Naive thymus-derived CD4-positive, alpha-beta T cell (primary cell): ENCODE measurements at regions not wholly inside any gene's neighbourhood (a gene's known extent, or its start where the extent isn't known, plus 50 kb on each side); places are given as distances from the start of the nearest gene placed in this dataset.

Experiments used
- ATAC-seq: fragments of 150-1000 bp; cut with Tn5 transposase; 2 replicates; pipeline ENCODE4 v1.10.0; 2021; ENCODE audit warnings: mild to moderate bottlenecking, moderate library complexity
- CTCF ChIA-PET: fragments of 350-600 bp; sonication (Branson Sonifier 250); formaldehyde crosslinking; loops from one replicate; lab custom pipeline; 2021; ENCODE audit warnings: antibody characterized with exemption; lab: Charles Lee
- POLR2A ChIA-PET: fragments of 350-600 bp; sonication (Branson Sonifier 250); formaldehyde crosslinking; loops from one replicate; lab custom pipeline; 2021; ENCODE audit warnings: antibody characterized with exemption, inconsistent platforms; lab: Charles Lee
- DNase-seq, 9 donors: peaks; one replicate each; pipeline versions ENCODE4 v3.0.0 to v3.0.0-alpha.2; 2020 to 2022; ENCODE audit warnings: mixed read lengths in 1 of 9
- H3K27ac ChIP-seq: one replicate; pipeline ENCODE4 v1.7.0; 2013; ENCODE audit warnings: mild to moderate bottlenecking, low read depth, low read length, moderate library complexity
- H3K27me3 ChIP-seq, 2 donors: one replicate each; pipeline ENCODE4 v1.7.0; 2013; ENCODE audit warnings: low read length in 2 of 2, mild to moderate bottlenecking in 2 of 2, moderate library complexity in 2 of 2; ENCODE audit not compliant: control insufficient read depth in 2 of 2, insufficient read depth in 2 of 2
- H3K36me3 ChIP-seq, 3 experiments: 1 replicate in 2 of 3; 2 replicates in 1 of 3; pipeline ENCODE4 v1.7.0; 2013; ENCODE audit warnings: low read length in 3 of 3, mild to moderate bottlenecking in 3 of 3, moderate library complexity in 1 of 3; ENCODE audit not compliant: insufficient read depth in 3 of 3, control insufficient read depth in 2 of 3
- H3K4me1 ChIP-seq, 2 donors: one replicate each; pipeline ENCODE4 v1.7.0; 2013; ENCODE audit warnings: low read length in 2 of 2, mild to moderate bottlenecking in 2 of 2, moderate library complexity in 1 of 2; ENCODE audit not compliant: control insufficient read depth in 2 of 2, insufficient read depth in 2 of 2
- H3K4me3 ChIP-seq: 2 replicates; pipeline ENCODE4 v1.7.0; 2013; ENCODE audit warnings: mild to moderate bottlenecking, low read length
- H3K9me3 ChIP-seq, 3 experiments: 1 replicate in 2 of 3; 2 replicates in 1 of 3; pipeline ENCODE4 v1.7.0; 2013; ENCODE audit warnings: low read length in 3 of 3; ENCODE audit not compliant: control insufficient read depth in 2 of 3
- H3K27ac Mint-ChIP-seq, 9 donors: one replicate each; pipeline ENCODE4 v1.8.0; 2020 to 2022; ENCODE audit warnings: mixed read lengths in 9 of 9, mild to moderate bottlenecking in 8 of 9, moderate library complexity in 5 of 9, inconsistent platforms in 2 of 9
- H3K27me3 Mint-ChIP-seq, 5 donors: one replicate each; pipeline ENCODE4 v1.8.0; 2021 to 2022; ENCODE audit warnings: mixed read lengths in 5 of 5, mild to moderate bottlenecking in 1 of 5
- H3K36me3 Mint-ChIP-seq, 5 donors: one replicate each; pipeline ENCODE4 v1.8.0; 2020 to 2022; ENCODE audit warnings: mixed read lengths in 5 of 5, mild to moderate bottlenecking in 3 of 5, inconsistent platforms in 1 of 5
- H3K4me1 Mint-ChIP-seq, 7 donors: one replicate each; pipeline ENCODE4 v1.8.0; 2020 to 2022; ENCODE audit warnings: mixed read lengths in 7 of 7, mild to moderate bottlenecking in 3 of 7, inconsistent platforms in 1 of 7
- H3K4me3 Mint-ChIP-seq, 10 donors: one replicate each; pipeline ENCODE4 v1.8.0; 2020 to 2022; ENCODE audit warnings: mild to moderate bottlenecking in 10 of 10, mixed read lengths in 10 of 10, moderate library complexity in 6 of 10, inconsistent platforms in 2 of 10
- H3K9me3 Mint-ChIP-seq, 11 donors: one replicate each; pipeline ENCODE4 v1.8.0; 2020 to 2022; ENCODE audit warnings: mixed read lengths in 11 of 11, mild to moderate bottlenecking in 4 of 11, inconsistent platforms in 1 of 11, moderate library complexity in 1 of 11
- intact Hi-C, 2 donors: fragments of 100-400 bp; cut with micrococcal nuclease; formaldehyde crosslinking; loops; one replicate each; pipeline ENCODE4 v1.15.1; 2023

- ChIA-PET CTCF (interaction anchor here (0.6 kb wide), 1 partner anchor 860 kb away, joined by 3 read pairs; no protein-coding TSS in a partner anchor), POLR2A (no interaction called here)
- intact Hi-C loops = no loop called here
- Histone ChIP-seq H3K36me3 (no peaks in the 10 kb centered on the region), H3K4me1 (no peaks in the 10 kb centered on the region), H3K4me3 (no peak overlapping the region), H3K27ac (no peak overlapping the region), H3K27me3 (no peaks in the 10 kb centered on the region), H3K9me3 (no peaks in the 10 kb centered on the region)
- no peaks in the 10 kb centered on the region for H3K27me3 Mint-ChIP-seq
- ATAC-seq (no peak), DNase-seq (no peak)
- H3K4me1 Mint-ChIP-seq = peaks cover 0 to 5% (median 0%) of the 10 kb centered on the region in 7 donors
- H3K27ac Mint-ChIP-seq = no peak overlapping the region
- no peaks in the 10 kb centered on the region for H3K9me3 Mint-ChIP-seq
- no peaks in the 10 kb centered on the region for H3K36me3 Mint-ChIP-seq
- no peak overlapping the region for H3K4me3 Mint-ChIP-seq
Measured at GRCh38 chr20:24797745-24798655, 151.1 kb upstream of the CST7 start.

GRCh38 chr20:24798930-24799705 is 150.0 kb upstream of the CST7 start:
- CTCF ChIA-PET = no interaction called here
- no peaks in the 10 kb centered on the region for H3K9me3 Mint-ChIP-seq

GRCh38 chr20:24799971-24800580 is 149.0 kb upstream of the CST7 start:
- POLR2A ChIA-PET = no interaction called here
- intact Hi-C loops = no loop called here
- no peak for ATAC-seq

More at GRCh38 chr20:24798930-24799705, 150.0 kb upstream of the CST7 start:
- Histone ChIP-seq H3K9me3 (no peaks in the 10 kb centered on the region), H3K4me3 (no peak overlapping the region), H3K36me3 (no peaks in the 10 kb centered on the region), H3K4me1 (no peaks in the 10 kb centered on the region), H3K27ac (no peak overlapping the region), H3K27me3 (no peaks in the 10 kb centered on the region)
- no peaks in the 10 kb centered on the region for H3K27me3 Mint-ChIP-seq
- POLR2A ChIA-PET = no interaction called here
- DNase-seq = no peak
- no peak for ATAC-seq
- intact Hi-C loops = no loop called here
- H3K4me1 Mint-ChIP-seq = peaks cover 0 to 5% (median 0%) of the 10 kb centered on the region in 7 donors
- H3K4me3 Mint-ChIP-seq = no peak overlapping the region
- no peaks in the 10 kb centered on the region for H3K36me3 Mint-ChIP-seq
- no peak overlapping the region for H3K27ac Mint-ChIP-seq

GRCh38 chr20:24802286-24802820 is 146.7 kb upstream of the CST7 start:
- Histone ChIP-seq H3K4me3 (no peak overlapping the region), H3K27ac (no peak overlapping the region), H3K9me3 (no peaks in the 10 kb centered on the region), H3K27me3 (no peaks in the 10 kb centered on the region), H3K36me3 (no peaks in the 10 kb centered on the region), H3K4me1 (no peaks in the 10 kb centered on the region)
- intact Hi-C loops = no loop called here
- H3K4me3 Mint-ChIP-seq = no peak overlapping the region
- ATAC-seq = no peak
- H3K4me1 Mint-ChIP-seq = no peaks in the 10 kb centered on the region
- no peaks in the 10 kb centered on the region for H3K36me3 Mint-ChIP-seq
- no peak overlapping the region for H3K27ac Mint-ChIP-seq
- DNase-seq = no peak
- POLR2A ChIA-PET = no interaction called here
- H3K9me3 Mint-ChIP-seq = no peaks in the 10 kb centered on the region
- no peaks in the 10 kb centered on the region for H3K27me3 Mint-ChIP-seq
- CTCF ChIA-PET = no interaction called here

More at GRCh38 chr20:24799971-24800580, 149.0 kb upstream of the CST7 start:
- Histone ChIP-seq H3K4me1 (no peaks in the 10 kb centered on the region), H3K27me3 (no peaks in the 10 kb centered on the region), H3K9me3 (no peaks in the 10 kb centered on the region), H3K4me3 (no peak overlapping the region), H3K36me3 (no peaks in the 10 kb centered on the region), H3K27ac (no peak overlapping the region)
- Mint-ChIP-seq H3K4me3 (no peak overlapping the region), H3K9me3 (no peaks in the 10 kb centered on the region), H3K36me3 (no peaks in the 10 kb centered on the region), H3K27me3 (no peaks in the 10 kb centered on the region), H3K4me1 (peaks cover 0 to 5% (median 0%) of the 10 kb centered on the region in 7 donors), H3K27ac (no peak overlapping the region)
- DNase-seq = no peak
- CTCF ChIA-PET = no interaction called here

DNA sequence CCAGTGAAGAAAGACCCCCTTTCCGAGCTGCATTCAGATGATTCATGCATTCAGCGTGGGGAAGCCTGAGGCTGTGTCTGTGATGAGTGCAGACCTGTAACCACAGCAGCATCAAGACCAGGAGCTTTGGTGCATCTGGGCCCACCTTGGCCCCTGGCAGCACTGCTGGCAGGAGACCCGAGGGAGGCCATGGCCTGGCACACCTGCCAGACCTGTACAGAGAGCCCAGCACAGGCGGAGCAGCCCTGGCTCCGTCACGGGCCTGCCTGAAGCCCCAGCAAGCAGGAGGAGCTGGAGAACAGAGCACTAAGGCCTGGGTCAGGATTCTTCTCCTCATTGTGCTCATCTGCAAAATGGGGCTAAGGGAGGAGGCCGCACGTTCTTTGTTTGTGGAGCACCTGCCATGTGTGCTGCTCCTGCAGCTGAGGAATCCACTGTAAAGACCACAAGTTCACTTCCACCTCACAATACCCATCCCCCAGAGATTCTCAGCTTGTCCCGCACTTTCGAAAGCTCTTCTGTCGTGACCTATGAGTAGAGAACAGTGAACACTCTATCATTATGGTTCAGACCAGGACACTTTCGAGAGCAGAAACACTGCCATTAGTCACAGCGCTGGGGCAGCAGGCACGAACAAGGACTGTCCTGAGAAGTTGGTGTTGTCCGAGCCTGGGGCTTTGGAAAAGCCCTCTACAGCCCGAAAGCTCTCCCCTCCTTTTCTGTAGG is 144.4 kb upstream of the CST7 start:
- no peak overlapping the region for H3K4me3 Mint-ChIP-seq

More for the DNA sequence above, 144.4 kb upstream of the CST7 start:
- H3K4me1 ChIP-seq = no peaks in the 10 kb centered on the region
- H3K27ac ChIP-seq = no peak overlapping the region
- intact Hi-C loops = no loop called here
- Mint-ChIP-seq H3K27ac (no peak overlapping the region), H3K4me1 (peaks cover 0 to 5% (median 0%) of the 10 kb centered on the region in 7 donors), H3K36me3 (no peaks in the 10 kb centered on the region), H3K27me3 (peaks cover 0 to 15% (median 6%) of the 10 kb centered on the region in 5 donors), H3K9me3 (no peaks in the 10 kb centered on the region)
- H3K9me3 ChIP-seq = no peaks in the 10 kb centered on the region
- ATAC-seq = no peak
- H3K36me3 ChIP-seq = no peaks in the 10 kb centered on the region
- H3K27me3 ChIP-seq = no peaks in the 10 kb centered on the region
- CTCF ChIA-PET = interaction anchor here (0.5 kb wide), 1 partner anchor 465 kb away, joined by 3 read pairs; no protein-coding TSS in a partner anchor
- POLR2A ChIA-PET = no interaction called here
- H3K4me3 ChIP-seq = no peak overlapping the region
- DNase-seq = no peak
